ENCODE measurements at regions not wholly inside any gene's neighbourhood (a gene's known extent, or its start where the extent isn't known, plus 50 kb on each side); places are given as distances from the start of the nearest gene placed in this dataset.

DNA sequence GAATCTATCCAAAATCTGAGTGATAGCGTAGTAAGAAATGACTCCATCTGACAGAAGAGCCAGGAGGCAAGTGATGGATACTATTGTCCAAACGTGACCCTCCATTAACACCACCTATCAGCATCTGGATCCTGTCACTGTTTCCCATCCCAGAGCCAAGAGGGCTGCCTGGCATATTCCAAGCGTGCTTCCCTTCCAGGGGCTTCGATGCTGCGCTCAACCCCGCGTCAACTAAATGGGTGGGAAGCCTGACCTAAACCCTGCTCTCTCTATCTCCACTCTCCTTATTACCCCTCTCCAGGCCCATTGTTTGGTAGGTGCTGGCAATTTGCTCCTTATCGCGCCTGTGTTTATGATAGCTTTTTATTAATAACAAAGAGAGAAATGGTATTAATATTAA lies 83.2 kb downstream of the NR2F2 start:
- H3K27ac ChIP-seq (ENCODE audit: low read length), result no peak overlapping the region
- no peak for DNase-seq
- no peak overlapping the region for H2AFZ ChIP-seq (ENCODE audit: low read length)
- no peaks in the 10 kb centered on the region for H3K4me1 ChIP-seq (ENCODE audit: low read length)
- no peaks in the 10 kb centered on the region for H3F3A ChIP-seq (ENCODE audit: insufficient read depth, low read length)
- no peaks in the 10 kb centered on the region for H3K9me3 ChIP-seq (replicated peaks; ENCODE audit: insufficient read depth, low read length)
- H3K27me3 ChIP-seq (replicated peaks; ENCODE audit: insufficient read depth, low read length), result no peaks in the 10 kb centered on the region
- no peaks in the 10 kb centered on the region for H4K20me1 ChIP-seq (ENCODE audit: insufficient read depth, low read length)
- H3K4me3 ChIP-seq (ENCODE audit: low read length), result no peak overlapping the region
- no peaks in the 10 kb centered on the region for H3K36me3 ChIP-seq (replicated peaks; ENCODE audit: insufficient read depth, low read length)
- no peak overlapping the region for H3K9ac ChIP-seq (ENCODE audit: low read length)
- no peak overlapping the region for H3K4me2 ChIP-seq (ENCODE audit: low read depth, low read length)
- no peak for TF ChIP-seq EZH2 (optimal IDR thresholded peaks at IDR 0.05; ENCODE audit: low read depth, low read length)
- TF ChIP-seq EZH2phosphoT487 (IDR thresholded peaks at IDR 0.05; ENCODE audit: low read length), result no peak
- TF ChIP-seq, protein P1, sequence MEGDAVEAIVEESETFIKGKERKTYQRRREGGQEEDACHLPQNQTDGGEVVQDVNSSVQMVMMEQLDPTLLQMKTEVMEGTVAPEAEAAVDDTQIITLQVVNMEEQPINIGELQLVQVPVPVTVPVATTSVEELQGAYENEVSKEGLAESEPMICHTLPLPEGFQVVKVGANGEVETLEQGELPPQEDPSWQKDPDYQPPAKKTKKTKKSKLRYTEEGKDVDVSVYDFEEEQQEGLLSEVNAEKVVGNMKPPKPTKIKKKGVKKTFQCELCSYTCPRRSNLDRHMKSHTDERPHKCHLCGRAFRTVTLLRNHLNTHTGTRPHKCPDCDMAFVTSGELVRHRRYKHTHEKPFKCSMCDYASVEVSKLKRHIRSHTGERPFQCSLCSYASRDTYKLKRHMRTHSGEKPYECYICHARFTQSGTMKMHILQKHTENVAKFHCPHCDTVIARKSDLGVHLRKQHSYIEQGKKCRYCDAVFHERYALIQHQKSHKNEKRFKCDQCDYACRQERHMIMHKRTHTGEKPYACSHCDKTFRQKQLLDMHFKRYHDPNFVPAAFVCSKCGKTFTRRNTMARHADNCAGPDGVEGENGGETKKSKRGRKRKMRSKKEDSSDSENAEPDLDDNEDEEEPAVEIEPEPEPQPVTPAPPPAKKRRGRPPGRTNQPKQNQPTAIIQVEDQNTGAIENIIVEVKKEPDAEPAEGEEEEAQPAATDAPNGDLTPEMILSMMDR (IDR thresholded peaks at IDR 0.05; ENCODE audit: low read length), result no peak
- no peaks in the 10 kb centered on the region for H3K79me2 ChIP-seq (ENCODE audit: low read length)
- no peaks in the 10 kb centered on the region for H3K9me2 ChIP-seq (replicated peaks; ENCODE audit: insufficient read depth, low read length)

DNA sequence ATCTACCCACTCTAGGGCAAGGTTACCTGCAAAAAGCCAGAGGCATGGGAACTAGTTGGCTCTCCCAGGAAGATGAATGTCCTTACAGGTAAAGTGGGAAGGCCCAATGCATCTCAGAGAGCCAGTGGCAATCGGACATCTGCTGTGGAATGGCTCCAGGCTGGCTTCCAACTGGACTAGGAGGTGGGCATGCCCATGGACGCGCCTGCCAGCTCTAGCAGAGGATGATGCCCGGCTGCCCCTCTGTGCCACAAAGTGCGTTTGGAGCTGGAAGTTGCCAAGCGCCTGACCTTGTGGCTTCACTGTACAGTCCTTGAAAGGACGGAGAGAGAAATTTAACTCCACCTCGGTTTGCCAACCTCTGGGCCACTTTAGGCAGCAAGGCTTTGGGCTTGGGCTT lies 84.4 kb downstream of the NR2F2 start:
- TF ChIP-seq EZH2 (optimal IDR thresholded peaks at IDR 0.05; ENCODE audit: low read depth, low read length), result no peak
- TF ChIP-seq EZH2phosphoT487 (IDR thresholded peaks at IDR 0.05; ENCODE audit: low read length), result no peak
- TF ChIP-seq, protein P1 (IDR thresholded peaks at IDR 0.05; ENCODE audit: low read length), result no peak
- H2AFZ ChIP-seq (ENCODE audit: low read length), result no peak overlapping the region
- no peak overlapping the region for H3K4me2 ChIP-seq (ENCODE audit: low read depth, low read length)
- no peak overlapping the region for H3K4me3 ChIP-seq (ENCODE audit: low read length)
- H4K20me1 ChIP-seq (ENCODE audit: insufficient read depth, low read length), result no peaks in the 10 kb centered on the region
- DNase-seq, result no peak
- no peaks in the 10 kb centered on the region for H3K27me3 ChIP-seq (replicated peaks; ENCODE audit: insufficient read depth, low read length)
- no peaks in the 10 kb centered on the region for H3K9me2 ChIP-seq (replicated peaks; ENCODE audit: insufficient read depth, low read length)
- H3F3A ChIP-seq (ENCODE audit: insufficient read depth, low read length), result no peaks in the 10 kb centered on the region
- no peaks in the 10 kb centered on the region for H3K36me3 ChIP-seq (replicated peaks; ENCODE audit: insufficient read depth, low read length)
- no peak overlapping the region for H3K27ac ChIP-seq (ENCODE audit: low read length)
- no peak overlapping the region for H3K9ac ChIP-seq (ENCODE audit: low read length)
- H3K4me1 ChIP-seq (ENCODE audit: low read length), result no peaks in the 10 kb centered on the region
- H3K79me2 ChIP-seq (ENCODE audit: low read length), result no peaks in the 10 kb centered on the region
- no peaks in the 10 kb centered on the region for H3K9me3 ChIP-seq (replicated peaks; ENCODE audit: insufficient read depth, low read length)

DNA sequence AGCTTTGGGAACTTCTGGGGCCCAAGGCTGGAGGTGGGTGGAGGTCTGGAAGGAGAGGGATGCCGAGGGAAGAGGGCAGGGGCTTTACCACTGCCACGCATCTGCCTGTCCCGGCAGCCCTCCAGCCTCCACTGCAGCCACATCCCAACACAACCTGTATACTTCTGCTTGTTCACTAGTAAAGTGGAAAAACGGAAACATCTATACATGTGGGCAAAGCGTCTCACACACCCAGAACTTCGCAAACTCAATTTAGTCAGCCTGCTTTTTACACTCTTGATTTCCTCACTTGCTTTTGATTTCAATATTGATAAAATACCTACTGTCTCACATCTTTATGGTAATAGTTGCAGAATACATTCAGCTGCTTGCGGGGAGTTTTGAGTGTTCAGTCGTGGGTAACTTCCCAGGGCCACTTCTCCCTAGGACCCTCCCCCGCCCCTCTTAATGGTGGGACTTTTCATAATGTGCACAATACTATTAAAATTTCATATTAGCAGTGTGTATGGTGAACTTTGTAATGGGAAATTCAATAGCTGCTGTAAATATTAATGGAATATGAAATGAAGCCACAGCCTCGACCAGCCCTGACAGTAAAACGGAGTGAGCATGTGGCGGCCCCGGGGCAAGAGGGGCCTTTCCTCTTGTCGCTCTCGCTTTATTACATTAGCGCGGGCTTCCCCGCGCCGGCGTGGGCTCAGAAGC lies 85.2 kb downstream of the NR2F2 start:
- Histone ChIP-seq H2AFZ (ENCODE audit: low read length) (no peak overlapping the region), H3K9ac (ENCODE audit: low read length) (no peak overlapping the region), H3K27ac (ENCODE audit: low read length) (no peak overlapping the region), H3K4me3 (ENCODE audit: low read length) (no peak overlapping the region), H3K36me3 (replicated peaks; ENCODE audit: insufficient read depth, low read length) (no peaks in the 10 kb centered on the region), H3K79me2 (ENCODE audit: low read length) (no peaks in the 10 kb centered on the region), H4K20me1 (ENCODE audit: insufficient read depth, low read length) (no peaks in the 10 kb centered on the region), H3K9me3 (replicated peaks; ENCODE audit: insufficient read depth, low read length) (no peaks in the 10 kb centered on the region), H3K4me2 (ENCODE audit: low read depth, low read length) (peak overlapping the region; percentile 16; the same call in 1 of the 2 replicates), H3K9me2 (replicated peaks; ENCODE audit: insufficient read depth, low read length) (no peaks in the 10 kb centered on the region), H3F3A (ENCODE audit: insufficient read depth, low read length) (no peaks in the 10 kb centered on the region), H3K4me1 (ENCODE audit: low read length) (peaks cover 6% of the 10 kb centered on the region; the same call in 1 of the 2 replicates), H3K27me3 (replicated peaks; ENCODE audit: insufficient read depth, low read length) (no peaks in the 10 kb centered on the region)
- no peak for DNase-seq
- TF ChIP-seq, protein P1 (IDR thresholded peaks at IDR 0.05; ENCODE audit: low read length), result no peak
- TF ChIP-seq EZH2phosphoT487 (IDR thresholded peaks at IDR 0.05; ENCODE audit: low read length) (no peak), EZH2 (optimal IDR thresholded peaks at IDR 0.05; ENCODE audit: low read depth, low read length) (no peak)

Data from MM.1S (cell line).